HEK293T (cell line): ENCODE measurements at regions not wholly inside any gene's neighbourhood (a gene's known extent, or its start where the extent isn't known, plus 50 kb on each side); places are given as distances from the start of the nearest gene placed in this dataset.

Source experiments
- BHLHE40 ChIP-seq: fragments of 450-650 bp; IDR thresholded peaks from 2 replicates; pipeline ENCODE4 v1.6.1; 2016; ENCODE audit warnings: mild to moderate bottlenecking, moderate library complexity, borderline replicate concordance
- ZNF384 ChIP-seq: fragments of 450-650 bp; IDR thresholded peaks from 2 replicates; pipeline ENCODE4 v1.6.1; 2016

DNA sequence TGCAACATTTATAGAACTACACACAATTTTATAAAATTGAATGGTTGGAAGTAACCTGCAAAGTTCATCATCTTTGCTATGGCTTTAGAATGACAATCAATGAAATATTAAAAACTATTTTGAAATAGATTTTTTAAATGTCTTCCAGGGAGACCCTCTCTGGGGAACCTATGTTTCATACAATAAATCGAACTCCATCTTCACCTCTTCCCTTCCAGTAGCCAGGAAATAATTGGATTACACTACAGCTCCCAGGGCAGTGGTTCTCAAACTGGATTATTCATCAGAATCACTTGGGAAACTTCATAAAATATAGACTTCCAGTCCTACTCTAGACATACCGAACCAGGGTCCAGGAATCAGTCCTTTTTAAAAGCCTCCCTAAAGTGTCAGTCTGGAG is 328.4 kb downstream of the DUSP6 start:
- TF ChIP-seq BHLHE40 (no peak), ZNF384 (no peak)
